ENCODE measurements at regions not wholly inside any gene's neighbourhood (a gene's known extent, or its start where the extent isn't known, plus 50 kb on each side); places are given as distances from the start of the nearest gene placed in this dataset.

DNA sequence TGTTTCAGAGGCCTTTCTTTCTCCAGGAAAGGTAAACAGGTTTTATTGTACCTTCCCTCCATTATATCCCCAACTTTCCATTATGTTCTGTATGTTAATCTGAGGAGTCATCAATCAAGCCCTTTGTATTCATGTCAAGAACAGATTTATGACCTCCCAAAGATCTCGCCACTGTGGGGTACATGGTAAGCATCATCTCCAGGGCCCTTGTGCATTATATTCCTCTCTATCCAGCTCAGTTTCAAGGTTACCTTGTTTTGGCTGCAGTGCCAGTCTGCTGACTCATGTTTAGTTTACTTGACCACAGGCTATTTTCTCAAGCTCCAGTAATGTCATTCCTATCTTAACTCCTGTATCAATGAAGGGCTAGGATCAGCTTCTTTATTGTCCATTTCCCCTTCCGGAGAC lies 125.1 kb upstream of the FRMPD4 start:
- WGBS, 2 donors (ENCODE audit: low coverage in 1 of 2): 52 to 60% methylated on average over 1 to 2 of the region's 2 CpGs

DNA sequence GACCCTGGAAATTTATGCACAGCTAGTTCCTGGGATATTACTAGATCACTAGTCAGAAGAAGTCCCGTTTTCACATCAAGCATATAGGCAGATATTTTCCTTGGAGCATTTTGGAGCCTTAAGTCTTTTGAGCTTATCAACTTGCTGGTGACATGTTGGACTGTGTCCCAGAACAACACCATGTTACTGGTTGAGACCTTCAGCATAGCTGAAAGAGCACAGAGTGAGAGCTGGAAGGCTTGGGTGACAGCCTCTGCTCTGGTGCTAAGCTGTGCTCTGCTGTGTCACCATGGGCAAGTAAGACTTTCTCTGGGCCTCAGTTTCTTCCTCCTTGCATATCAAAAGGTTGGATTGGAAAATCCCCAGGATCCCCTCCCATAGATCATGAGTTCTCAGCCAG lies 116.6 kb upstream of the FRMPD4 start:
- intact Hi-C loops (cut with DNase I; ENCODE audit: low total_unique reads): no loop called here

More for the DNA sequence above, 125.1 kb upstream of the FRMPD4 start:
- no peak for DNase-seq
- no peak for TF ChIP-seq POLR2AphosphoS5 (IDR thresholded peaks at IDR 0.05)
- TF ChIP-seq, protein P1, sequence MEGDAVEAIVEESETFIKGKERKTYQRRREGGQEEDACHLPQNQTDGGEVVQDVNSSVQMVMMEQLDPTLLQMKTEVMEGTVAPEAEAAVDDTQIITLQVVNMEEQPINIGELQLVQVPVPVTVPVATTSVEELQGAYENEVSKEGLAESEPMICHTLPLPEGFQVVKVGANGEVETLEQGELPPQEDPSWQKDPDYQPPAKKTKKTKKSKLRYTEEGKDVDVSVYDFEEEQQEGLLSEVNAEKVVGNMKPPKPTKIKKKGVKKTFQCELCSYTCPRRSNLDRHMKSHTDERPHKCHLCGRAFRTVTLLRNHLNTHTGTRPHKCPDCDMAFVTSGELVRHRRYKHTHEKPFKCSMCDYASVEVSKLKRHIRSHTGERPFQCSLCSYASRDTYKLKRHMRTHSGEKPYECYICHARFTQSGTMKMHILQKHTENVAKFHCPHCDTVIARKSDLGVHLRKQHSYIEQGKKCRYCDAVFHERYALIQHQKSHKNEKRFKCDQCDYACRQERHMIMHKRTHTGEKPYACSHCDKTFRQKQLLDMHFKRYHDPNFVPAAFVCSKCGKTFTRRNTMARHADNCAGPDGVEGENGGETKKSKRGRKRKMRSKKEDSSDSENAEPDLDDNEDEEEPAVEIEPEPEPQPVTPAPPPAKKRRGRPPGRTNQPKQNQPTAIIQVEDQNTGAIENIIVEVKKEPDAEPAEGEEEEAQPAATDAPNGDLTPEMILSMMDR (IDR thresholded peaks at IDR 0.05): no peak
- TF ChIP-seq EP300 (IDR thresholded peaks at IDR 0.05; ENCODE audit: low read depth): no peak
- TF ChIP-seq POLR2A (IDR thresholded peaks at IDR 0.05): no peak
- H3K4me3 ChIP-seq: no peak overlapping the region
- in situ Hi-C loops (cut with MboI; ENCODE audit: low pct_ligation_motif_present in 1 of 4, low pct_unique_long_range_greater_than_20kb in 1 of 4, low sequenced_read_pairs in 3 of 4): no loop called here
- intact Hi-C loops (cut with DNase I; ENCODE audit: low total_unique reads): no loop called here
- no peaks in the 10 kb centered on the region for H3K9me3 ChIP-seq
- no peaks in the 10 kb centered on the region for H3K4me1 ChIP-seq
- no peak overlapping the region for H3K27ac ChIP-seq
- no peaks in the 10 kb centered on the region for H3K27me3 ChIP-seq
- no peaks in the 10 kb centered on the region for H3K36me3 ChIP-seq

DNA sequence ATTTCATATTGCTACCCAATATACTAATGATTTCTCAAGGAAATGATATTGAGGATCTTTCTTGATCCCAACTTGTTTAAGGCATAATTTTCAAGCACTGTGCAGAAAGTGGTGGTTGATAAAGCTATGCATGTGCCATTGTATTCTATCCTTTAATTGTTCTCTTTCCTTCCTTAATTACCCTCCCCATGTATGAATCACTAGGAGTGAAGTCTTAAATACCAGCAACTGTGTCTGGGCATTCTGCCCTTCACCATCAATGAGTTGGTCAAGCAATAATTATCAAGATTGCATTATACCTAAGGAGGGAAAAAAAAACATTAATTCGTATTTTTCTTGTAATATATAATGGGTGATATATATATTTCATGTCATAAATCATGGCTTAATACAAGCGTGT lies 111.8 kb upstream of the FRMPD4 start:
- Histone ChIP-seq H3K27me3 (no peaks in the 10 kb centered on the region), H3K4me1 (no peaks in the 10 kb centered on the region), H3K9me3 (no peaks in the 10 kb centered on the region), H3K36me3 (no peaks in the 10 kb centered on the region), H3K4me3 (no peak overlapping the region), H3K27ac (no peak overlapping the region)
- 67% methylated on average over 2 of the region's 2 CpGs; no CpG with 5 or more reads in 1 of the 2 donors for WGBS, 2 donors (ENCODE audit: low coverage in 1 of 2)
- no peak for DNase-seq
- in situ Hi-C loops (cut with MboI; ENCODE audit: low pct_ligation_motif_present in 1 of 4, low pct_unique_long_range_greater_than_20kb in 1 of 4, low sequenced_read_pairs in 3 of 4): no loop called here
- TF ChIP-seq POLR2A (IDR thresholded peaks at IDR 0.05) (no peak), POLR2AphosphoS5 (IDR thresholded peaks at IDR 0.05) (no peak), EP300 (IDR thresholded peaks at IDR 0.05; ENCODE audit: low read depth) (no peak)
- TF ChIP-seq, protein P1 (IDR thresholded peaks at IDR 0.05): no peak
- intact Hi-C loops (cut with DNase I; ENCODE audit: low total_unique reads): no loop called here

More for the DNA sequence above, 116.6 kb upstream of the FRMPD4 start:
- Histone ChIP-seq H3K4me1 (no peaks in the 10 kb centered on the region), H3K4me3 (no peak overlapping the region), H3K27ac (no peak overlapping the region), H3K36me3 (no peaks in the 10 kb centered on the region), H3K27me3 (no peaks in the 10 kb centered on the region), H3K9me3 (no peaks in the 10 kb centered on the region)
- no peak for DNase-seq
- WGBS, 2 donors (ENCODE audit: low coverage in 1 of 2): 59% methylated on average over 1 of the region's 1 CpG; no CpG with 5 or more reads in 1 of the 2 donors
- no peak for TF ChIP-seq POLR2AphosphoS5 (IDR thresholded peaks at IDR 0.05)
- TF ChIP-seq, protein P1 (IDR thresholded peaks at IDR 0.05): no peak
- no peak for TF ChIP-seq POLR2A (IDR thresholded peaks at IDR 0.05)
- no peak for TF ChIP-seq EP300 (IDR thresholded peaks at IDR 0.05; ENCODE audit: low read depth)
- in situ Hi-C loops (cut with MboI; ENCODE audit: low pct_ligation_motif_present in 1 of 4, low pct_unique_long_range_greater_than_20kb in 1 of 4, low sequenced_read_pairs in 3 of 4): no loop called here

DNA sequence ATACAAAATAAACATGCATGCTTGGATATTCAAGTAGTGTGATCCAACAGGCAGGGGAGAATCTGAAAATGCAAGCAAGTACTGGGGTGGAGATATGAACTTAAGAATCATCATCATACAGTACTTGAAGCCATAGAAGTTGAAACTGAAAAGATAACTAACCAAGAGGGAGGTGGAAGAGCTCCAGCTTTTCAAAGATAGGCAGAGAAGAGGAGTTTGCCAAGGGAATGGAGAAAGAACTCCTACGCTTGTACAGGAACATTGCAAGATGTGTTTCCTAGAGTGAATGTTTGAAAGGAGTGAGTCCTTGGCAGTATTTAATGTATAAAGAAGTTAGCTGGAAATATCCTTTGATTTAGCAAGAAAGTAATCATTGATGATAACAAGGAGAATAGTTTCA lies 106.2 kb upstream of the FRMPD4 start:
- no peak overlapping the region for H3K4me3 ChIP-seq
- in situ Hi-C loops (cut with MboI; ENCODE audit: low pct_ligation_motif_present in 1 of 4, low pct_unique_long_range_greater_than_20kb in 1 of 4, low sequenced_read_pairs in 3 of 4): no loop called here
- H3K9me3 ChIP-seq: no peaks in the 10 kb centered on the region
- no peaks in the 10 kb centered on the region for H3K36me3 ChIP-seq
- no peak overlapping the region for H3K27ac ChIP-seq
- H3K4me1 ChIP-seq: no peaks in the 10 kb centered on the region
- no peaks in the 10 kb centered on the region for H3K27me3 ChIP-seq
- intact Hi-C loops (cut with DNase I; ENCODE audit: low total_unique reads): no loop called here
- 77% methylated on average over 1 of the region's 1 CpG; no CpG with 5 or more reads in 1 of the 2 donors for WGBS, 2 donors (ENCODE audit: low coverage in 1 of 2)
- TF ChIP-seq, protein P1 (IDR thresholded peaks at IDR 0.05): no peak
- no peak for TF ChIP-seq POLR2A (IDR thresholded peaks at IDR 0.05)
- TF ChIP-seq POLR2AphosphoS5 (IDR thresholded peaks at IDR 0.05): no peak
- TF ChIP-seq EP300 (IDR thresholded peaks at IDR 0.05; ENCODE audit: low read depth): no peak
- no peak for DNase-seq

All from transverse colon (tissue), 4 donors.